Stimulated activated CD4-positive, alpha-beta T cell treated with anti-CD3 and anti-CD28 coated beads, Interleukin-15, amount 100 ng/mL, for 24 hours (primary cell): ENCODE measurements at regions not wholly inside any gene's neighbourhood (a gene's known extent, or its start where the extent isn't known, plus 50 kb on each side); places are given as distances from the start of the nearest gene placed in this dataset.

ENCODE experiments used
- DNase-seq: peaks from one replicate; pipeline ENCODE4 v3.0.0-alpha.2; 2020

DNA sequence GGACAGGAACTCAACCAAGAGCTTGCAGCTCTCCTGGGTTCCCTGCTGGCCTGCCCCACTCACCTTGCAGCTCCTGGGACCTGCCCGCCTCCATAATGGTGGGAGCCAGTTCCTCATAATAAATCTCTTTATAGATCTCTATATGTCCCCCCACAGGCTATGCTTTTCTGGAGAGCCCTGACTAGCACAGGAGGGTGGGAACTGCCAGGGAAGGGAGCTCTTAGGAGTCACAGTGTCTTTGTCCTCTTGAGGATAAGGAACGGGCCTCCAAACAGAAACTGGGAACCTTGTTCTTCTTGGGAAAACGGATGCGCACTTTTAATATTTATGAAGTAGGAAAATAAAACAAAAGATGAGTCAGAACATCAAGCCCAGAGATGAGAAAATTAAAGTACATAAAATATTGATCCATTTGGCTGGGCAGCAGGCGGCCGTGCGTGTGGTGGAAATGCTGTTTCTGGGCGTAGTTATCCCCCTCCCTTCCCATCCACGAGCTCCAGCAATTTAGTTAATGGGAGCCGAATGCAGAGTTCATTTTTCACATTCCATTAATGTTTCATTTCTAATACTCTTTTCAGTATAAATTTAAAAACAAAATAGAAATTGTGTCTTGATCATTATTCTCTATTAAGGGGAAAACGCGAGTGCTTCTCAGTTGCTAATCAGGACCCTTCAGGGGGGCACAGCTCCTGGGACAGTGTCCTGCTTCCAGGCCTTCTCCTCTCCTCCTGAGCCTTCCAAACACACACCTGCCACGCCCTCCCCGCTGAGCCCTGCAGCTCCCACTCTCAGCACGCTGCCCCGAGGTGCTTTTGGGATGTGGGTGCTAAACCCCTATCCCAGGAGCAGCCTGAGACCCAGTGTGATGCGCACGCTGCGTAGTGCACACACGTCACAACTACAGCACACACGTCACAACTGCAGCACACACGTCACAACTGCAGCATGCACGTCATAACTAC is 323.3 kb upstream of the AJAP1 start:
- DNase-seq: no peak

DNA sequence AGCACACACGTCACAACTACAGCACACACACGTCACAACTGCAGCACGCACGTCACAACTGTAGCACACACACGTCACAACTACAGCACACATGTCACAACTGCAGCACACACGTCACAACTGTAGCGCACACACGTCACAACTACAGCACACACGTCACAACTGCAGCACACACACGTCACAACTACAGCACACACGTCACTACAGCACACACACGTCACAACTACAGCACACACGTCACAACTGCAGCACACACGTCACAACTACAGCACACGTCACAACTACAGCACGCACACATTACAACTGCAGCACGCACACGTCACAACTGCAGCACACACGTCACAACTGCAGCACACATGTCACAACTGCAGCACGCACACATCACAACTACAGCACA is 322.6 kb upstream of the AJAP1 start:
- no peak for DNase-seq

DNA sequence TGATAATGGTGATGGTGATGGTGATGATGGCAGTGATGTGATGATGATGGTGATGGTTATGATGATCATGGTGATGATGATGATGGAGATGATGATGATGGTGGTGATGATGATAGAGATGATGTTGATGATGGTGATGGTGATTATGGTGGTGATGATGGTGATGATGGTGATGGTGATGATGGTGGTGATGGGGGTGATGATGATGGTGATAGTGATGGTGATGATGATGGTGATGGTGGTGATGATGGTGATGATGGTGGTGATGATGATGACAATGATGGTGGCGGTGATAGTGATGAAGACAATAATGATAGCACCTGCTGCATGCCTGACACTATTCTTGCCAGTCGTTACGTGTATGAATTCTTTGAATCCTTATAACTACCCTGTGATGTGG is 317.9 kb upstream of the AJAP1 start:
- DNase-seq: no peak

- no peak for DNase-seq
Observed at GRCh38 chr1:4341421-4341820, 313.0 kb upstream of the AJAP1 start.

DNA sequence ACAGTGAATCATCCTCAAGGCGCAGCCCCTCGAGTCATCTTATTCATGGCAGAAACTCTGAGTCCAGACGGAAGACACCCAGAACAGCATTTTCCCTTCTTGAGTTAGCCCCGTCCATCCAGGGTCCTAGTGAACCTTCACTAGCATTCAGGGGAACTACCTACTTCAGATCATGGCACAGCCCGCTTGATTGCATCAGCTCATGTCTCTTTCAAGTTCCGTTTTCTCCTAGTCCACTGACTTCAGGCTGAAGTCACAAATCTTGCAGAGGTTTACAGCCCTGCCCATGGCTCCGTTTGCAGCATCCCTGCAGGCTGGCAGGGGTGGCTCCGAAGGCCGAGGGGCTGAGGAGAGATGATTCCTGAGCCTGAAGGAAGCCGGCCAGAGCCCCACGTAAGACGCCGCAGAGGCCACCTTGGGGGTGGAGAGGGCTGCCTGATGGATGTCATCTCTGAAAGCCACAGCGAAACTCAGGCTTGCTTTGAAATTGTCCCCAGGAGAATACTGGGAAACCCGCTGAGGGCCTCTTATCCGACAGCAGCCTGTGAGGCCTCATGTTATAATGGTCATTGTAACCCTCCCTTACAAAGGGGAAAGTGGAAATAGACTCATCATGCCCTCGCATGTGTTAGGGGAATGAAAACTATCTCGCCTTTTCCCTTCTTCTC is 310.2 kb upstream of the AJAP1 start:
- DNase-seq: no peak

DNA sequence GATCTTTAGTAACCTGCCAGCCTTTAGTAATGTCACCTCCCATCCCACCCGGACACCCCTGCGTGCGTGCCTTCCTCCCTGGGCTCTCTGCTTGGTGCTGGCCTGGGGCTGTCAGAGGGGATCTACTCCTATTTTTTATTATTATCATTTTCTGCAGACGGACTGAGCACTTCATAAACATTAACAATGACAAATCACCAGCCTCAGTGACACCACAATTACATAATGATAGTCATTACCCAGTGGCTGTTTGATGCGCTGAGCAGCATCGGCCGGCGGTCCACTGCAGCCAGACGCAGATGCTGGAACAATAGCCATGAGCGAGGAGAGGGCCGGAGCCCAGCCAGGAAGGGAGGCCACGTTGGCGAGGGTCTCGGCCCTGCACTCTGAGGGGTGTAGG is 309.3 kb upstream of the AJAP1 start:
- no peak for DNase-seq

GRCh38 chr1:4346131-4346530 is 308.3 kb upstream of the AJAP1 start:
- DNase-seq: no peak

DNA sequence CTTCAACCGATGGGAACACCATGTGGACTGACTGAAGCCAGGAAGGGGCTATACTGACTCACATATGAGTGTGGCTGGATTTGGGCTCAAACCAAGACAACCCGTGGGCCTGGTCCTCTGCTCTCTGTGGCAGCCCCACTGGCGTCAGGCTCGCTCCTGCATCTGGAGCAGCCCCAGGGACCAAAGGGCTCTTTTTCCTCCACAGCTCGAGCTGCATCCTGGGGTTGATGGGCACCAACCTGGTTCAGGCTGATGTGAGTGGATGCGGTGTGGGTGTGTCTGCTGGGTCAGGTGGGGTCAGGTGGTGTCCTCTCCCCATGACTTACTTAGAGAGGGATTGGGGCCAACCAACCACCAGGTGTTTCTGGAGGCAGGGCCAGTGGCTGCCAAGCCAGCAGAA is 303.0 kb upstream of the AJAP1 start:
- no peak for DNase-seq

GRCh38 chr1:4353090-4353856 is 301.1 kb upstream of the AJAP1 start:
- DNase-seq: no peak

- no peak for DNase-seq
Observed at GRCh38 chr1:4355839-4356238, 298.6 kb upstream of the AJAP1 start.

GRCh38 chr1:4362314-4363044 is 291.9 kb upstream of the AJAP1 start:
- DNase-seq: no peak

DNA sequence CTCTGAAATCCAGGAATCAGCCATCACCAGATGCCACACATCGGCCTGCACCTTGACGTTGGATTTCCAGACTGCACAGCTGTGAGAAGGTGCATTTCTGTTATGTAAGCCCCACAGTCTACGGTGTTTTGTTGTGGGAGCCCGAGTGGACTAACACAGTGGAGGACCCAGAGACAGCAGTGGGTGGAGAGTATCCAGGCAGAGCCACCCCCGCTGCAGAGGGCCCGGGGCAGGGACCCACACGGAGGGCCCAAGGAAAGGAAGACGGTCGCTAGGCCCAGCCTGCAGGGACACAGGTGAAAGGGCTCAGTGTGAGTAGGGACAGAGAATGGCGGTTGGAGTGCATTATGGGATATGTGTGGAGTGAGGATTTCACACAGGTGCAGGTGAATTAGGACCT is 288.3 kb upstream of the AJAP1 start:
- DNase-seq: no peak

GRCh38 chr1:4367230-4367777 is 287.1 kb upstream of the AJAP1 start:
- no peak for DNase-seq

DNA sequence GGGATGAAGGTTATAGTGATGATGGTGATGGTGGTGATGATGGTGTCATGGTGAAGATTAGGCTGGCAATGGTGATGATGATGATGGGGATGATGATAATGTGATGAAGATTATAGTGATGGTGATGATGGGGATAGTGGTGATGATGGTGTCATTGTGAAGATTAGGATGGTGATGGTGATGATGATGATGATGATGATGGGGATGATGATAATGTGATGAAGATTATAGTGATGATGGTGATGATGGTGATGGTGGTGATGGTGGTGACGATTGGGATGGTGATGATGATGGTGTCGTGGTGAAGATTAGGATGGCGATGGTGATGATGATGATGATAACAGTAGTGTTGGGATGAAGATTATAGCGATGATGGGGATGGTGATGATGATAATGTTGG is 285.1 kb upstream of the AJAP1 start:
- DNase-seq: no peak

GRCh38 chr1:4371849-4372248 is 282.6 kb upstream of the AJAP1 start:
- no peak for DNase-seq

- no peak for DNase-seq
Observed at GRCh38 chr1:4375812-4376211, 278.6 kb upstream of the AJAP1 start.

DNA sequence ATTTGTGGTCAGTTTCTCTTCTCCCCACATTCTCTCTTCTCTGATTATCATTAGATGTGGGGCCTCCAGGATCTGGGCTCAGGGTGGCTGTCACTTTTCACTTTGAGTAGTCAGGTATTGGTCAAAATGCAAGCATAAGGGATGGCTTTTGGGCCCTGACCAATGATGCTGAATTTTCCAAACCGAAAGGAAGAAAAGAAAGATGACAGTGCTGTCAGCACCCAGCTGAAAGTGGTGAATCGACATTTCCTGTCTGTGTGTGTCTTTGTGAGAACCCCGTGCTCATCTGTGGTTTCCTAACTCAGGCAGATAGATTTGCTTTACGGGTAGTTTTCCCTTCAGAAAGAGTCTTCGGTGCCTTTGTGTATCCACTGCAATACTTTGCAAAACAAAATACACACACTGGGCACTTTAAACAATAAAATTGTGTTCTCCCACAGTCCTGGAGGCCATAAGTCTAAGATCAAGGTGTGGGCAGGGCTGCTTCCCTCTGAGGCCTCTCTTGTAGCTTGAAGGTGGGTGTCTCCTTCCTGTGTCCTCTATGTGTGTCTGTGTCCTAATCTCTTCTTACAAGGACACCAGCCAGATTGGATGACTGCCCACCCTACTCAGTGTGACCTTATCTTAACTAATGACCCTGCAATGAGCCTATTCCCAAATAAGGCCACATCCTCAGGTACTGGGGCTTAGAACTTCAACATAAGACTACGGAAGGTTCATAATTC is 274.8 kb upstream of the AJAP1 start:
- DNase-seq: peak; percentile 15

GRCh38 chr1:4380564-4381168 is 273.7 kb upstream of the AJAP1 start:
- DNase-seq: no peak

- no peak for DNase-seq
Observed at GRCh38 chr1:4393191-4393590, 261.2 kb upstream of the AJAP1 start.

GRCh38 chr1:4394366-4394765 is 260.0 kb upstream of the AJAP1 start:
- DNase-seq: no peak

DNA sequence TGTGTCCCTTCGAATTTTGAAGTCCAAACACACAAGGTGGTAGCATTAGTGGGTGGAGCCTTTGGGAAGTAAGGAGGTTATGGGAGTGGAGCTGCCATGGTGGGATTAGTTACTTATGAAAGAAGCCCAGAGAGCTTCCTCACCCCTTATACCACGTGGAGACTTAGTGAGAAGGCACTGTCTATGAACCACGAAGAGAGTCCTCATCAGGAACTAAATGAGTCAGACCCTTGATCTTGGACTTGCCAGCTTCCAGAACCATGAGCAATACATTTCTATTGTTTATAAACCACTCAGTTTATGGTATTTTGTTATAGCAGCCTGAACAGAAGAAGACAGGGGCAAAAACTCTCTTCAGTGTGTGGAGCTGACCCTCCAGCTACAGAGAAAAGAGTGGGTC is 259.3 kb upstream of the AJAP1 start:
- no peak for DNase-seq
